CD4-positive, alpha-beta T cell treated with Interleukin-15 for 1 hour (primary cell): ENCODE measurements at regions not wholly inside any gene's neighbourhood (a gene's known extent, or its start where the extent isn't known, plus 50 kb on each side); places are given as distances from the start of the nearest gene placed in this dataset.

Source experiments
- DNase-seq: peaks from one replicate; pipeline ENCODE4 v3.0.0-alpha.2; 2020

GRCh38 chr10:121041499-121041898 is 190.3 kb downstream of the WDR11 start:
- DNase-seq: no peak

- no peak for DNase-seq
Measured at GRCh38 chr10:121041906-121042305, 190.7 kb downstream of the WDR11 start.

GRCh38 chr10:121042342-121042741 is 191.2 kb downstream of the WDR11 start:
- no peak for DNase-seq

GRCh38 chr10:121043124-121043849 is 192.1 kb downstream of the WDR11 start:
- DNase-seq: no peak

- no peak for DNase-seq
Measured at GRCh38 chr10:121048749-121049148, 197.6 kb downstream of the WDR11 start.

GRCh38 chr10:121049489-121049888 is 198.3 kb downstream of the WDR11 start:
- no peak for DNase-seq

GRCh38 chr10:121049923-121050322 is 198.8 kb downstream of the WDR11 start:
- no peak for DNase-seq

- DNase-seq: no peak
Measured at GRCh38 chr10:121051171-121051570, 200.0 kb downstream of the WDR11 start.

GRCh38 chr10:121051696-121052279 is 200.6 kb downstream of the WDR11 start:
- no peak for DNase-seq

- no peak for DNase-seq
Measured at GRCh38 chr10:121053151-121053550, 202.0 kb downstream of the WDR11 start.

GRCh38 chr10:121054874-121055273 is 203.7 kb downstream of the WDR11 start:
- no peak for DNase-seq

- no peak for DNase-seq
Measured at GRCh38 chr10:121057269-121057668, 206.1 kb downstream of the WDR11 start.

- DNase-seq: no peak
Measured at GRCh38 chr10:121058082-121058481, 206.9 kb downstream of the WDR11 start.

GRCh38 chr10:121059351-121059750 is 208.2 kb downstream of the WDR11 start:
- no peak for DNase-seq

GRCh38 chr10:121062115-121062514 is 211.0 kb downstream of the WDR11 start:
- DNase-seq: no peak

- DNase-seq: no peak
Measured at GRCh38 chr10:121063744-121064143, 212.6 kb downstream of the WDR11 start.

- no peak for DNase-seq
Measured at GRCh38 chr10:121064491-121064890, 213.3 kb downstream of the WDR11 start.

- no peak for DNase-seq
Measured at GRCh38 chr10:121065330-121065729, 214.2 kb downstream of the WDR11 start.

GRCh38 chr10:121069061-121069850 is 218.1 kb downstream of the WDR11 start:
- no peak for DNase-seq

- no peak for DNase-seq
Measured at GRCh38 chr10:121070275-121071070, 219.3 kb downstream of the WDR11 start.

- no peak for DNase-seq
Measured at GRCh38 chr10:121071901-121072300, 220.7 kb downstream of the WDR11 start.

GRCh38 chr10:121073728-121074127 is 222.6 kb downstream of the WDR11 start:
- no peak for DNase-seq
